ENCODE measurements at regions not wholly inside any gene's neighbourhood (a gene's known extent, or its start where the extent isn't known, plus 50 kb on each side); places are given as distances from the start of the nearest gene placed in this dataset.

- no peaks in the 10 kb centered on the region for H3K9me3 Mint-ChIP-seq (ENCODE audit: insufficient read depth)
- 91% methylated on average over 2 of the region's 2 CpGs for WGBS (ENCODE audit: insufficient coverage)
- no peak overlapping the region for H3K4me3 Mint-ChIP-seq
- no peaks in the 10 kb centered on the region for H3K79me2 ChIP-seq (ENCODE audit: control insufficient read depth, insufficient read depth, low read length)
- no peaks in the 10 kb centered on the region for H3K27me3 ChIP-seq (replicated peaks in 1 of 4; ENCODE audit: control extremely low read depth in 1 of 4, control insufficient read depth in 3 of 4, insufficient read depth in 4 of 4, low read length in 3 of 4)
- no peak overlapping the region for H3K4me2 ChIP-seq (replicated peaks; ENCODE audit: low read depth, low read length, poor library complexity, severe bottlenecking)
- TF ChIP-seq CTCF (IDR thresholded peaks at IDR 0.05): no peak
- no peak for TF ChIP-seq EZH2 (IDR thresholded peaks at IDR 0.05; ENCODE audit: borderline replicate concordance, insufficient read depth, low read depth, low read length, poor library complexity, severe bottlenecking)
- no peaks in the 10 kb centered on the region for H3K4me1 ChIP-seq (ENCODE audit: control insufficient read depth in 2 of 2, insufficient read depth in 2 of 2, low read length in 2 of 2)
- H3K9ac ChIP-seq (ENCODE audit: low read length): no peak overlapping the region
- no peak overlapping the region for H3K4me3 ChIP-seq (ENCODE audit: control extremely low read depth in 1 of 5, extremely low read depth in 1 of 5, insufficient read depth in 1 of 5, low read depth in 2 of 5, low read length in 4 of 5)
- no peak overlapping the region for H2AFZ ChIP-seq (ENCODE audit: insufficient read depth, low read depth, low read length, poor library complexity, severe bottlenecking)
- no peaks in the 10 kb centered on the region for H3K27me3 Mint-ChIP-seq
- H3K9me3 ChIP-seq (ENCODE audit: control extremely low read depth in 1 of 3, control insufficient read depth in 2 of 3, insufficient read depth in 1 of 3, low read length in 2 of 3): no peaks in the 10 kb centered on the region
- no peaks in the 10 kb centered on the region for H4K20me1 ChIP-seq (ENCODE audit: control insufficient read depth, insufficient read depth, low read length, poor library complexity, severe bottlenecking)
- CTCF ChIA-PET: no interaction called here
- ATAC-seq (ENCODE audit: low read depth) (no peak), DNase-seq (no peak)
- no peaks in the 10 kb centered on the region for H3K36me3 ChIP-seq (replicated peaks in 1 of 2; ENCODE audit: control extremely low read depth in 1 of 2, control insufficient read depth in 1 of 2, extremely low read depth in 1 of 2, insufficient read depth in 2 of 2, low read length in 1 of 2)
- H3K27ac ChIP-seq (ENCODE audit: low read length in 2 of 2): no peak overlapping the region
- no peaks in the 10 kb centered on the region for H3K4me1 Mint-ChIP-seq
- no peak overlapping the region for H3K27ac Mint-ChIP-seq
- POLR2A ChIA-PET: no interaction called here
- intact Hi-C loops (cut with micrococcal nuclease): no loop called here
Observed at GRCh38 chr5:136811551-136811950, 446.2 kb upstream of the TRPC7 start.

- Histone ChIP-seq H3K9ac (ENCODE audit: low read length) (no peak overlapping the region), H3K9me3 (ENCODE audit: control extremely low read depth in 1 of 3, control insufficient read depth in 2 of 3, insufficient read depth in 1 of 3, low read length in 2 of 3) (no peaks in the 10 kb centered on the region), H3K4me3 (ENCODE audit: control extremely low read depth in 1 of 5, extremely low read depth in 1 of 5, insufficient read depth in 1 of 5, low read depth in 2 of 5, low read length in 4 of 5) (no peak overlapping the region), H3K36me3 (replicated peaks in 1 of 2; ENCODE audit: control extremely low read depth in 1 of 2, control insufficient read depth in 1 of 2, extremely low read depth in 1 of 2, insufficient read depth in 2 of 2, low read length in 1 of 2) (no peaks in the 10 kb centered on the region), H3K4me1 (ENCODE audit: control insufficient read depth in 2 of 2, insufficient read depth in 2 of 2, low read length in 2 of 2) (no peaks in the 10 kb centered on the region), H3K4me2 (replicated peaks; ENCODE audit: low read depth, low read length, poor library complexity, severe bottlenecking) (no peak overlapping the region), H3K27ac (ENCODE audit: low read length in 2 of 2) (no peak overlapping the region), H3K27me3 (replicated peaks in 1 of 4; ENCODE audit: control extremely low read depth in 1 of 4, control insufficient read depth in 3 of 4, insufficient read depth in 4 of 4, low read length in 3 of 4) (no peaks in the 10 kb centered on the region), H4K20me1 (ENCODE audit: control insufficient read depth, insufficient read depth, low read length, poor library complexity, severe bottlenecking) (no peaks in the 10 kb centered on the region), H2AFZ (ENCODE audit: insufficient read depth, low read depth, low read length, poor library complexity, severe bottlenecking) (no peak overlapping the region), H3K79me2 (ENCODE audit: control insufficient read depth, insufficient read depth, low read length) (no peaks in the 10 kb centered on the region)
- Mint-ChIP-seq H3K9me3 (ENCODE audit: insufficient read depth) (no peaks in the 10 kb centered on the region), H3K4me1 (no peaks in the 10 kb centered on the region), H3K27ac (no peak overlapping the region), H3K27me3 (no peaks in the 10 kb centered on the region), H3K4me3 (no peak overlapping the region)
- intact Hi-C loops (cut with micrococcal nuclease): no loop called here
- ChIA-PET POLR2A (no interaction called here), CTCF (no interaction called here)
- 40% methylated on average over 1 of the region's 3 CpGs for WGBS (ENCODE audit: insufficient coverage)
- ATAC-seq (ENCODE audit: low read depth) (no peak), DNase-seq (no peak)
- TF ChIP-seq CTCF (IDR thresholded peaks at IDR 0.05) (no peak), EZH2 (IDR thresholded peaks at IDR 0.05; ENCODE audit: borderline replicate concordance, insufficient read depth, low read depth, low read length, poor library complexity, severe bottlenecking) (no peak)
Observed at GRCh38 chr5:136811086-136811485, 445.7 kb upstream of the TRPC7 start.
